ENCODE measurements at regions not wholly inside any gene's neighbourhood (a gene's known extent, or its start where the extent isn't known, plus 50 kb on each side); places are given as distances from the start of the nearest gene placed in this dataset.

DNA sequence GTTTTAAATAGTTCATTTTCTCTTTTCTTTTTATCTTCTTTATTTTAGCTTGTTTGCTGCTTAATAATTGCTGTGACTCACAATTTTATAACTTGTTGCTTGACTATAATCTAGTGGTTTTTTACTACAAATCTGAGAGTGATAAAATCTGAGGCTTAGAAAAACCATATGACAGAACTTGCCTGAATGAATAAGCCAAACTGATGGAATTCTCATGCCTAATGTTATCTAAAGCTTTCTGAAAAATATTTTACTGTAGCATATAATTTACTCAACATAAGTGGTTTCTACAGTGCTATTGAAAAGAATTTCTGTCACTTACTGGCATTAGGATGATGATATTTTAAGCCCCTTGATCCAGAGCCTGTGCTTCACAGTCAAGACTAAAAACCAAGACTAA, 175.1 kb downstream of the VGLL3 start:
- no peak for DNase-seq
- Histone ChIP-seq H3K9me3 (no peaks in the 10 kb centered on the region), H3K4me3 (no peak overlapping the region), H3K36me3 (no peaks in the 10 kb centered on the region), H3K27ac (no peak overlapping the region), H3K4me1 (no peaks in the 10 kb centered on the region), H3K27me3 (no peaks in the 10 kb centered on the region)
- ATAC-seq (ENCODE audit: low FRiP score in 2 of 2) = no peak
- TF ChIP-seq EP300 (IDR thresholded peaks at IDR 0.05) (no peak), POLR2AphosphoS5 (IDR thresholded peaks at IDR 0.05) (no peak), CTCF (IDR thresholded peaks at IDR 0.05) (no peak), POLR2A (IDR thresholded peaks at IDR 0.05) (no peak)

- Histone ChIP-seq H3K36me3 (no peaks in the 10 kb centered on the region), H3K9me3 (no peaks in the 10 kb centered on the region), H3K4me3 (no peak overlapping the region), H3K27me3 (no peaks in the 10 kb centered on the region), H3K27ac (no peak overlapping the region), H3K4me1 (no peaks in the 10 kb centered on the region)
- DNase-seq (no peak), ATAC-seq (ENCODE audit: low FRiP score in 2 of 2) (no peak)
- TF ChIP-seq POLR2AphosphoS5 (IDR thresholded peaks at IDR 0.05) (no peak), EP300 (IDR thresholded peaks at IDR 0.05) (no peak), POLR2A (IDR thresholded peaks at IDR 0.05) (no peak), CTCF (IDR thresholded peaks at IDR 0.05) (no peak)
- WGBS, 2 donors = 55 to 59% methylated on average over 4 of the region's 4 CpGs
Measured at GRCh38 chr3:86814918-86815655, 175.9 kb downstream of the VGLL3 start.

- DNase-seq (no peak), ATAC-seq (ENCODE audit: low FRiP score in 2 of 2) (no peak)
- Histone ChIP-seq H3K36me3 (no peaks in the 10 kb centered on the region), H3K4me3 (no peak overlapping the region), H3K27me3 (no peaks in the 10 kb centered on the region), H3K27ac (no peak overlapping the region), H3K9me3 (no peaks in the 10 kb centered on the region), H3K4me1 (no peaks in the 10 kb centered on the region)
- 90 to 95% methylated on average over 4 of the region's 4 CpGs for WGBS, 2 donors
- TF ChIP-seq EP300 (IDR thresholded peaks at IDR 0.05) (no peak), CTCF (IDR thresholded peaks at IDR 0.05) (no peak), POLR2AphosphoS5 (IDR thresholded peaks at IDR 0.05) (no peak), POLR2A (IDR thresholded peaks at IDR 0.05) (no peak)
Measured at GRCh38 chr3:86814321-86814720, 176.6 kb downstream of the VGLL3 start.

GRCh38 chr3:86801921-86802320, 189.0 kb downstream of the VGLL3 start:
- H3K4me1 ChIP-seq = no peaks in the 10 kb centered on the region
- no peak for ATAC-seq (ENCODE audit: low FRiP score in 2 of 2)
- 92 to 93% methylated on average over 3 of the region's 3 CpGs for WGBS, 2 donors
- DNase-seq = no peak
- no peaks in the 10 kb centered on the region for H3K27me3 ChIP-seq
- H3K36me3 ChIP-seq = no peaks in the 10 kb centered on the region
- no peak overlapping the region for H3K27ac ChIP-seq
- no peak for TF ChIP-seq POLR2A (IDR thresholded peaks at IDR 0.05)
- no peak for TF ChIP-seq CTCF (IDR thresholded peaks at IDR 0.05)
- no peak for TF ChIP-seq EP300 (IDR thresholded peaks at IDR 0.05)
- no peak for TF ChIP-seq POLR2AphosphoS5 (IDR thresholded peaks at IDR 0.05)
- no peaks in the 10 kb centered on the region for H3K9me3 ChIP-seq
- no peak overlapping the region for H3K4me3 ChIP-seq

DNA sequence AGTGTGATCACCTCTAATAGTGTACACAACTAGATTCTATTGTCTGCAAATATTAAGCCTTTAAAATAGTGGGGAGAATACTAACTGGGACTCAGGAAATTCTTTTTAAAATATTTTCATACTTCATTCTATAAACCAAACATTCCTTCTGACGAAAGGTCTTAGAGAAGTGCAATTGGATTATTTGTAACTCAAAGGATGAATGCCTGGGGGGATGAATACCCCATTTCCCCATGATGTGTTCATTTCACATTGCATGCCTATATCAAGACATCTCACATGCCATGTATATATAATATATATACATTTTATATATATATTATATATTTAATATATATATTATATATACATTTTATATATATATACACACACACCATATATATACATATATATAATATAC, 189.9 kb downstream of the VGLL3 start:
- Histone ChIP-seq H3K27ac (no peak overlapping the region), H3K27me3 (no peaks in the 10 kb centered on the region), H3K4me3 (no peak overlapping the region), H3K36me3 (no peaks in the 10 kb centered on the region), H3K9me3 (no peaks in the 10 kb centered on the region), H3K4me1 (no peaks in the 10 kb centered on the region)
- TF ChIP-seq EP300 (IDR thresholded peaks at IDR 0.05) = no peak
- TF ChIP-seq POLR2A (IDR thresholded peaks at IDR 0.05) = no peak
- TF ChIP-seq POLR2AphosphoS5 (IDR thresholded peaks at IDR 0.05) = no peak
- no peak for TF ChIP-seq CTCF (IDR thresholded peaks at IDR 0.05)
- ATAC-seq (ENCODE audit: low FRiP score in 2 of 2) (no peak), DNase-seq (no peak)
- 63 to 75% methylated on average over 1 of the region's 1 CpG for WGBS, 2 donors
